OCI-LY3 (cell line): ENCODE measurements at regions not wholly inside any gene's neighbourhood (a gene's known extent, or its start where the extent isn't known, plus 50 kb on each side); places are given as distances from the start of the nearest gene placed in this dataset.

Experiments
- H2AFZ ChIP-seq: fragments of 200-600, 300-600 bp; shearing (Covaris generic); 2 replicates; pipeline ENCODE4 v1.6.0; 2014; ENCODE audit warnings: antibody characterized with exemption, low read depth, low read length
- H3K27ac ChIP-seq: fragments of 200-600, 300-600 bp; sonication (generic); 2 replicates; pipeline ENCODE4 v1.5.1; 2014; ENCODE audit warnings: mild to moderate bottlenecking, low read length, moderate library complexity, mixed read lengths
- H3K27me3 ChIP-seq: fragments of 200-600, 300-600 bp; sonication (generic); 2 replicates; pipeline ENCODE4 v1.6.1; 2014; ENCODE audit warnings: low read depth, low read length, mixed read lengths
- H3K36me3 ChIP-seq: fragments of 200-600, 300-600 bp; sonication (generic); replicated peaks from 2 replicates; pipeline ENCODE3; 2014; ENCODE audit warnings: low read depth, low read length, mixed read lengths
- H3K4me1 ChIP-seq: fragments of 300-600, 200-600 bp; sonication (generic); 2 replicates; pipeline ENCODE4 v1.6.1; 2014; ENCODE audit warnings: low read length, mixed read lengths
- H3K4me2 ChIP-seq: fragments of 200-600, 300-600 bp; sonication (generic); 2 replicates; pipeline ENCODE4 v1.6.1; 2014; ENCODE audit warnings: low read length, mixed read lengths
- H3K4me3 ChIP-seq: fragments of 300-600, 200-600 bp; sonication (generic); 2 replicates; pipeline ENCODE4 v1.5.1; 2014; ENCODE audit warnings: antibody characterized with exemption, mild to moderate bottlenecking, low read length, moderate library complexity
- H3K79me2 ChIP-seq: fragments of 300-600, 200-600 bp; shearing (Covaris generic); 2 replicates; pipeline ENCODE4 v1.6.1; 2014; ENCODE audit warnings: mild to moderate bottlenecking, low read length, mixed read lengths
- H3K9ac ChIP-seq: fragments of 300-600, 200-600 bp; shearing (Covaris generic); 2 replicates; pipeline ENCODE4 v1.6.0; 2014; ENCODE audit warnings: mild to moderate bottlenecking, low read length, moderate library complexity
- H3K9me3 ChIP-seq: fragments of 200-600, 300-600 bp; shearing (Covaris generic); 2 replicates; pipeline ENCODE4 v1.6.1; 2014; ENCODE audit warnings: low read length, mixed read lengths; ENCODE audit not compliant: insufficient read depth
- H4K20me1 ChIP-seq: fragments of 200-600, 300-600 bp; sonication (generic); 2 replicates; pipeline ENCODE4 v1.6.1; 2016; ENCODE audit warnings: low read length, mixed read lengths; ENCODE audit not compliant: insufficient read depth
- CTCF ChIP-seq: fragments of 200-600, 300-600 bp; sonication (generic); IDR thresholded peaks from 2 replicates; pipeline ENCODE4 v1.5.1; 2014; ENCODE audit warnings: antibody characterized with exemption, low read length, low read depth
- EZH2phosphoT487 ChIP-seq: fragments of 200-600 bp; shearing (Covaris generic); IDR thresholded peaks from 2 replicates; pipeline ENCODE4 v1.6.1; 2018; ENCODE audit warnings: antibody characterized with exemption, mixed run types, low read depth

- Histone ChIP-seq H2AFZ (no peak overlapping the region), H3K27me3 (no peaks in the 10 kb centered on the region), H3K4me1 (peaks cover 59% of the 10 kb centered on the region), H3K9me3 (no peaks in the 10 kb centered on the region), H3K4me2 (peak overlapping the region; percentile 93), H4K20me1 (peaks cover 12% of the 10 kb centered on the region; the same call in 1 of the 2 replicates), H3K9ac (peak overlapping the region; percentile 97), H3K27ac (peak overlapping the region; percentile 91), H3K79me2 (peaks cover 67% of the 10 kb centered on the region), H3K4me3 (peak overlapping the region; percentile 85), H3K36me3 (peaks cover 2% of the 10 kb centered on the region)
- TF ChIP-seq CTCF (no peak), EZH2phosphoT487 (no peak)
Measured at GRCh38 chr14:106846218-106846617, 1319.8 kb downstream of the TMEM121 start.

GRCh38 chr14:106848330-106849121 is 1322.1 kb downstream of the TMEM121 start:
- H3K27ac ChIP-seq: peak overlapping the region; percentile 49
- H3K4me2 ChIP-seq: peak overlapping the region; percentile 93
- no peak overlapping the region for H2AFZ ChIP-seq
- peak overlapping the region; percentile 97 for H3K9ac ChIP-seq
- H3K4me1 ChIP-seq: peaks cover 61% of the 10 kb centered on the region
- H3K36me3 ChIP-seq: peaks cover 10% of the 10 kb centered on the region
- peak overlapping the region; percentile 39 for H3K4me3 ChIP-seq
- H3K79me2 ChIP-seq: peaks cover 68% of the 10 kb centered on the region
- no peaks in the 10 kb centered on the region for H3K27me3 ChIP-seq
- H4K20me1 ChIP-seq: peaks cover 12% of the 10 kb centered on the region; the same call in 1 of the 2 replicates
- TF ChIP-seq EZH2phosphoT487 (no peak), CTCF (peak; percentile 41)
- H3K9me3 ChIP-seq: no peaks in the 10 kb centered on the region

- H4K20me1 ChIP-seq: peaks cover 12% of the 10 kb centered on the region; the same call in 1 of the 2 replicates
- H3K4me2 ChIP-seq: peak overlapping the region; percentile 84
- no peaks in the 10 kb centered on the region for H3K27me3 ChIP-seq
- H3K9me3 ChIP-seq: no peaks in the 10 kb centered on the region
- peak overlapping the region; percentile 68 for H3K9ac ChIP-seq
- H3K4me1 ChIP-seq: peaks cover 56% of the 10 kb centered on the region
- peak overlapping the region; percentile 74 for H3K27ac ChIP-seq
- H3K36me3 ChIP-seq: peaks cover 10% of the 10 kb centered on the region
- TF ChIP-seq CTCF (no peak), EZH2phosphoT487 (no peak)
- H2AFZ ChIP-seq: no peak overlapping the region
- H3K79me2 ChIP-seq: peaks cover 48% of the 10 kb centered on the region
- H3K4me3 ChIP-seq: peak overlapping the region; percentile 78
Measured at GRCh38 chr14:106850913-106851825, 1324.8 kb downstream of the TMEM121 start.
